IPS-NIHi11 (cell line): ENCODE measurements at regions not wholly inside any gene's neighbourhood (a gene's known extent, or its start where the extent isn't known, plus 50 kb on each side); places are given as distances from the start of the nearest gene placed in this dataset.

Experiments used
- DNase-seq: peaks from one replicate; pipeline ENCODE4 v3.0.0; 2012; ENCODE audit warnings: mixed read lengths, low spot score

- peak; percentile 13 for DNase-seq
Observed at GRCh38 chr16:63617990-63618763, 1503.7 kb downstream of the CDH11 start.

DNA sequence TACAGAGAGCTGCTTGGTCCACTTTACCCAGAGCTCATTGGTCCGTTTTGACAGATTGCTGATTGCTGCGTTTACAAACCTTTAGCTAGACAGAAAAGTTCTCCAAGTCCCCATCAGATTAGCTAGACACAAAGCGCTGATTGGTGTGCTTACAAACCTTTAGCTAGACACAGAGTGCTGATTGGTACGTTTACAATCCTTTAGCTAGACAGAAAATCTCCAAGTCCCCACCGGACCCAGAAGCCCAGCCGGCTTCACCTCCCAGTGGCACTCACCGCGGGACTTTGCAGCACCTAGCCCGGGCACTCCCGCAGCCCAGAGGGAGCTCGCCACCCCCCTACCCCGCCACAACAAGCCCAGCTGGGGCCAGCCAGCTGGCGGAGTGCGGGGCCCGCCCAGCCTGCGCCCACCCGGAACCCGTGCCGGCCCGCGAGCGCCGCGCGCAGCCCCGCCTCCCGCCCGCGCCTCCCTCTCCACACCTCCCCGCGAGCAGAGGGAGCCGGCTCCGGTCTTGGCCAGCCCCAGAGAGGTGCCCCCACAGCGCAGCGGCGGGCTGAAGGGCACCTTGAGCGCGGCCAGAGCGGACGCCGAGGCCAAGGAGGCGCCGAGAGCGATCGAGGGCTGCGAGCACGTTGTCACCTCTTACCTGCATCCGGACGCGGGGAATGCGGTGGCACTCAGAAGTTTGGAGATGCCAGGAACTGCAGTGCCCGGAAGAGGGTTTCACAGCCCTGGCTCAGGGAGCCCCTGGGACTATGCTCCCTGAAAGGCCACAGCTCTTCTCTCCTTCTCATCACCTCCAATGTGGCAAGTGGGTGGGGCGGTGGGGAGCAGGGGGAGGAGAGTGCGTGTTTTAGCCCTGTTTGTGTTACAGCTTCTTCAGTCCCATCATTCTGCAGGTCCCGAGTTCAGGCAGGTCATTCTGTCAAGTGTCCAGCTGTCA is 1504.5 kb downstream of the CDH11 start:
- peak; percentile 16 for DNase-seq

GRCh38 chr16:63614429-63614828 is 1507.4 kb downstream of the CDH11 start:
- no peak for DNase-seq

GRCh38 chr16:63613701-63614100 is 1508.2 kb downstream of the CDH11 start:
- DNase-seq = no peak

GRCh38 chr16:63612462-63613227 is 1509.2 kb downstream of the CDH11 start:
- peak; percentile 20 for DNase-seq

DNA sequence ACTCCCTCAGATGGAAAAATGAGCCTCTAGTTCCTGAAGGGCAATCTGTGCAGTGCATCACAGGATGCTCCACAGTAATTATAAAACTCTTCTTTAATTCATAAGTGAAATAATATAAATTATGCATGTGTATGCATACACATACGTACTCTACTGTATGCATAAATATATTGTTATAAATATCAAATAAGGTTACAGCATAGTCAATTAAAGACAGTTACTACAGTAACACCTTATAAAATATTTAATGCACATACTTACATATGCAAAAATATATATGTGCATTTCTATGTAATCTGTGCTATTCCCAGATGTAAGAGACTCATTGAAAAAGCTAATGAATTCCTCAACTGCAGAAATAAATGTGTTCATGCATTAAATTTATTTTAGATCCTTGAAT is 1515.1 kb downstream of the CDH11 start:
- no peak for DNase-seq

GRCh38 chr16:63602206-63602927 is 1519.5 kb downstream of the CDH11 start:
- DNase-seq = no peak

DNA sequence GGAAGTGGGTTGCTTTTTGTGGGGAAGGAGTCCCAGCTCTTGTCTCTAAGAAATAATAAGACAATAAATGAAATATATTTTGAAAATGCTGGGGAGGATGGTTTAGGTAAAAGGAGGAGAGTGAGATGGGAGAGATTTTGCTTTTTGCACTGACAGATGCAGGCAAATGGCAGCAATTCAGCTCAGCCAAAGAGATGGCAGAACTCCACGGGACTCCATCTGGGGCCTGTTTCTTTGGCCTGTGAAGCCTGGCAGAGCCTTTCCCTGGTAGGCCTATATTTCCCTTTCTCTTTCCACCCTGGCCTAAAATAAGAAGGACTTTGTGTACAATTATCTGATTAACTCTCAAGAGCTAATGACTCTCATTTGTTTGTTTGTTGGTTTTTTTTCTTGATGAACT is 1525.1 kb downstream of the CDH11 start:
- DNase-seq = no peak

GRCh38 chr16:63592852-63593251 is 1529.0 kb downstream of the CDH11 start:
- DNase-seq = no peak

GRCh38 chr16:63581570-63581969 is 1540.3 kb downstream of the CDH11 start:
- DNase-seq = no peak

DNA sequence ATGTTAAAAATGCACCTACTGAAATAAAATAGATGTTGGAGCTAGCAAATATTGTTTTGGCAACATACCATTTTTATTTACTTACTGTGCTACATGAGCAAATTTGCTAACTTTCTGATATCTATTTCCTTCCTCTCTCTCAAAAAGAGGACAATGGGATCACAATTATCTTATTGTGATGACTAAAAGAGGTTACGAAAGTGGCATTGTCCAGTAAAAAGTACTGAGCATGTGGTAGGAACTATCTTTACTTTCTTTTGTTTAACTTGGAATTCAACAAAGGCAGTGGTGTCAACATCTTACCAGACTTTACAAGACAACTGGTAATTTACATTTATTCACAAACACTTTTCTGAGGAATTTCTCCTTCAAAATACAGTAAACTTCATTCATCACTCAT is 1542.6 kb upstream of the CDH8 start:
- no peak for DNase-seq

DNA sequence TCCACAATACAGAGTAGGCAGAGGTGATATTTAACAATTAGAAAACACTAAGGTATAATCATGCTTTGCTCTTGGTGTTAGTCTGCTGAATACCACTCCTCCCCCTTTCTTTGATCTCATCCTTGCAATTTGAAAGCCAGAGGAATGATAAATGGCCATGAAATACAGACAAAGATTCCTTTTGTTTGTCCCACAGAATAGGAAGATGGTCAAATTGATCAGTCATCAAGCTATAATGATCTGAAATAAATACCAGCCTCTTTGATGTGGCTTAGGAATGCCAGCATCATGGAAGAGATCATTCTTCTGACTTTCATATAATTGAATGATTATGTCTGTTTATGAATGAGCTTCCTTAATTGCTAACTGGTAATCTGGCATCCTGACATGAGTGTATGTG is 1541.7 kb upstream of the CDH8 start:
- DNase-seq = no peak

DNA sequence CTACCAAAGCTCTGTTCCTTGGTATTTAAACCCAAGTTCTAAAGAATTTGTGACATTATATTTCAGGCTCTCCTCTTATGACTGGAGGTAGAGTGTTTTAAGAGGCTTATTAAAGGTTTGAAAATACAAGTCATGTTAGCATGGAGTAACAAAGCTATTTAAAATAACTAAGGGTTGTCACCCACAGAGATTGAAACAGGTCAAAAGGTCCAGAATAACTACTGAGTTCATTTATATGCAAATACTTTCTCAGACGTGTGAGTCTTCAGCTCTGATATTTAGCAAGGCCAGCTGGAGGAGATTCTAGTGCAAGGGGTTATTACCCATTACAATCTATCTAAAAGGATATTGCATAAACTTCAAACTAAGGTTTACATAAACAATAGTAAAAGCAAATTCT is 1538.8 kb upstream of the CDH8 start:
- no peak for DNase-seq

GRCh38 chr16:63568164-63568563 is 1531.9 kb upstream of the CDH8 start:
- DNase-seq = no peak

DNA sequence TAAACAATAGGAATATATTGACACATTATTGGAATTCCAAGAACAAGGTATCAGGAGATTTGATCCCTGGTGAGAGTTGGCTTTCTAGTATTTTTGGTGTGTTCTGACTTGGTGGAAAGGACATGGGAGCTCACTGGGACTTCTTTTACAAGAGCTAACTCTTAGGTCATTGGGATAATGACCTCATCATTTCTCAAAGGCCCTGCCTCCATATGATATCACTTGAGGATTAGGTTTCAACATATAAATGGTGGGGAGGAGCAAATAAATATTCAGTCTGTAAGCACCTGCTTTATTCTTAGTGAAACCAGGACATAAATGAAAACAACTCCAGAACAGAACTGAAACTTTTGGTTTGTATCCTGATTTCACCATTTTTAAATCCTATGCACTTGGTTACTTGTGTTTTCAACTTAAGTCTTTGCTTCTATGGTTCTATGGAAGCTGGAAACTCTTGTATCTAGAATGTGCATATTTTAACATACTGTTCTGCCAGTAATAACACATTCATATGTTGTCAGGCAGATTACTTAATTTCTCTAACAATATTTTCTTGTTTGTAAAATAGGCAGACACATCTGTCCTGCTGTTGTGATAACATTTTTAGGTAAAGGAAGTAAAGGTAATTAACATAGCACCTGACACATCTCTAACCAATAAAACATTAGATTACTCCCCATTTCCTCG is 1527.7 kb upstream of the CDH8 start:
- DNase-seq = no peak

- DNase-seq = no peak
Observed at GRCh38 chr16:63553980-63554379, 1517.7 kb upstream of the CDH8 start.

GRCh38 chr16:63539276-63539675 is 1503.0 kb upstream of the CDH8 start:
- DNase-seq = no peak

- DNase-seq = no peak
Observed at GRCh38 chr16:63530974-63531373, 1494.7 kb upstream of the CDH8 start.

DNA sequence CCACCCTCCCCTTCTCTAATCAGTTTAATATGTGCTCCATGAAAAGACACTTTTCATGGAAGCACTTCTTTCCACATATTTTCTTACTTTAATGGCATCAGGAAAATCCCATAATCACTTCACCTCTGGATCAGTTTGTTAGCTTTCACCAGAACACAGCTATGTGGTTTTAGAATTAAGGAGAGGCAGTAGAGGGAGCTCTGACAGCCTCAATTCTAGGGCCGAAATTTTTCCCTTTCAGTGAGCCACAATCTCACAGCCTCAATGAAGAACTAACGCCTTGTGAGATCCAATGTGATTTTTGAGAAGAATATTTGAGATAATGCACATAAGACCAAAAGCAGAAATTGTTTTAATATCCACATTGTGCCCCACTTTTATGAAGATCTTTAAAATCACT is 1494.0 kb upstream of the CDH8 start:
- peak; percentile 6 for DNase-seq

GRCh38 chr16:63527404-63527803 is 1491.2 kb upstream of the CDH8 start:
- DNase-seq = no peak

- DNase-seq = no peak
Observed at GRCh38 chr16:63516394-63516793, 1480.2 kb upstream of the CDH8 start.
